ENCODE measurements at regions not wholly inside any gene's neighbourhood (a gene's known extent, or its start where the extent isn't known, plus 50 kb on each side); places are given as distances from the start of the nearest gene placed in this dataset.
"Not testable (repeated sequence)": the region's sequence is repeated elsewhere in the genome, so short reads cannot be mapped to it uniquely, and the experiment has no call there.

- H3K36me3 Mint-ChIP-seq (ENCODE audit: insufficient read depth) = no peaks in the 10 kb centered on the region
- no peak overlapping the region for H3K4me3 Mint-ChIP-seq
- no peak overlapping the region for H3K27ac Mint-ChIP-seq
- no peak for DNase-seq
- ATAC-seq (replicated peaks) = no peak
- H3K27me3 Mint-ChIP-seq = no peaks in the 10 kb centered on the region
- H3K9me3 Mint-ChIP-seq = no peaks in the 10 kb centered on the region
- H3K4me1 Mint-ChIP-seq (ENCODE audit: low read depth in 2 of 2) = peaks cover 1 to 3% of the 10 kb centered on the region in 2 donors
These were observed 75.4 kb downstream of the BTG1 start for GRCh38 chr12:92070054-92070863.

GRCh38 chr12:92068459-92068858, 77.2 kb downstream of the BTG1 start:
- no peaks in the 10 kb centered on the region for H3K9me3 Mint-ChIP-seq
- no peaks in the 10 kb centered on the region for H3K36me3 Mint-ChIP-seq (ENCODE audit: insufficient read depth)
- no peaks in the 10 kb centered on the region for H3K27me3 Mint-ChIP-seq
- H3K4me3 Mint-ChIP-seq = no peak overlapping the region
- DNase-seq (no peak), ATAC-seq (replicated peaks) (no peak)
- no peak overlapping the region for H3K27ac Mint-ChIP-seq
- peaks cover 9 to 10% of the 10 kb centered on the region in 2 donors for H3K4me1 Mint-ChIP-seq (ENCODE audit: low read depth in 2 of 2)

- Mint-ChIP-seq H3K27ac (peak overlapping the region in 1 of 2 donors; percentile 33), H3K4me1 (ENCODE audit: low read depth in 2 of 2) (peaks cover 10 to 11% of the 10 kb centered on the region in 2 donors), H3K27me3 (no peaks in the 10 kb centered on the region), H3K4me3 (no peak overlapping the region), H3K9me3 (no peaks in the 10 kb centered on the region), H3K36me3 (ENCODE audit: insufficient read depth) (no peaks in the 10 kb centered on the region)
- DNase-seq = no peak
- ATAC-seq (replicated peaks) = peak; percentile 8
These were observed 80.0 kb downstream of the BTG1 start for GRCh38 chr12:92065639-92066038.

GRCh38 chr12:92065018-92065499, 80.6 kb downstream of the BTG1 start:
- DNase-seq (peak; percentile 23 to 53 (median 53)), ATAC-seq (replicated peaks) (peak; percentile 89)
- peak overlapping the region; percentile 35 to 44 for H3K4me3 Mint-ChIP-seq
- no peaks in the 10 kb centered on the region for H3K9me3 Mint-ChIP-seq
- H3K27me3 Mint-ChIP-seq = no peaks in the 10 kb centered on the region
- peaks cover 10 to 11% of the 10 kb centered on the region in 2 donors for H3K4me1 Mint-ChIP-seq (ENCODE audit: low read depth in 2 of 2)
- peak overlapping the region; percentile 63 to 73 for H3K27ac Mint-ChIP-seq
- no peaks in the 10 kb centered on the region for H3K36me3 Mint-ChIP-seq (ENCODE audit: insufficient read depth)

GRCh38 chr12:92064422-92064821, 81.2 kb downstream of the BTG1 start:
- H3K27me3 Mint-ChIP-seq = no peaks in the 10 kb centered on the region
- peak overlapping the region; percentile 63 to 73 for H3K27ac Mint-ChIP-seq
- peak overlapping the region in 1 of 2 donors; percentile 18 for H3K4me3 Mint-ChIP-seq
- H3K4me1 Mint-ChIP-seq (ENCODE audit: low read depth in 2 of 2) = peaks cover 10 to 13% of the 10 kb centered on the region in 2 donors
- no peaks in the 10 kb centered on the region for H3K9me3 Mint-ChIP-seq
- no peaks in the 10 kb centered on the region for H3K36me3 Mint-ChIP-seq (ENCODE audit: insufficient read depth)
- ATAC-seq (replicated peaks) = no peak
- DNase-seq = no peak

- DNase-seq (no peak), ATAC-seq (replicated peaks) (no peak)
- Mint-ChIP-seq H3K27ac (no peak overlapping the region), H3K27me3 (no peaks in the 10 kb centered on the region), H3K4me3 (no peak overlapping the region), H3K9me3 (no peaks in the 10 kb centered on the region), H3K4me1 (ENCODE audit: low read depth in 2 of 2) (peaks cover 13 to 16% of the 10 kb centered on the region in 2 donors), H3K36me3 (ENCODE audit: insufficient read depth) (peaks cover 1% of the 10 kb centered on the region)
These were observed 82.0 kb downstream of the BTG1 start for GRCh38 chr12:92063641-92064040.

GRCh38 chr12:92062539-92063493, 82.8 kb downstream of the BTG1 start:
- H3K27ac Mint-ChIP-seq = peak overlapping the region in 1 of 2 donors; percentile 27
- peaks cover 4% of the 10 kb centered on the region for H3K36me3 Mint-ChIP-seq (ENCODE audit: insufficient read depth)
- no peaks in the 10 kb centered on the region for H3K9me3 Mint-ChIP-seq
- no peak for DNase-seq
- H3K4me1 Mint-ChIP-seq (ENCODE audit: low read depth in 2 of 2) = peaks cover 16 to 19% of the 10 kb centered on the region in 2 donors
- no peak overlapping the region for H3K4me3 Mint-ChIP-seq
- H3K27me3 Mint-ChIP-seq = no peaks in the 10 kb centered on the region
- no peak for ATAC-seq (replicated peaks)

- H3K27ac Mint-ChIP-seq = no peak overlapping the region
- H3K9me3 Mint-ChIP-seq = no peaks in the 10 kb centered on the region
- no peaks in the 10 kb centered on the region for H3K27me3 Mint-ChIP-seq
- peaks cover 4% of the 10 kb centered on the region for H3K36me3 Mint-ChIP-seq (ENCODE audit: insufficient read depth)
- H3K4me3 Mint-ChIP-seq = no peak overlapping the region
- ATAC-seq (replicated peaks) = no peak
- H3K4me1 Mint-ChIP-seq (ENCODE audit: low read depth in 2 of 2) = peaks cover 19% of the 10 kb centered on the region in 2 donors
- no peak for DNase-seq
These were observed 84.6 kb downstream of the BTG1 start for GRCh38 chr12:92061061-92061460.

GRCh38 chr12:92059960-92060359, 85.7 kb downstream of the BTG1 start:
- H3K4me3 Mint-ChIP-seq = no peak overlapping the region
- H3K27ac Mint-ChIP-seq = no peak overlapping the region
- no peaks in the 10 kb centered on the region for H3K9me3 Mint-ChIP-seq
- H3K27me3 Mint-ChIP-seq = no peaks in the 10 kb centered on the region
- ATAC-seq (replicated peaks) = no peak
- peaks cover 4% of the 10 kb centered on the region for H3K36me3 Mint-ChIP-seq (ENCODE audit: insufficient read depth)
- no peak for DNase-seq
- peaks cover 20 to 25% of the 10 kb centered on the region in 2 donors for H3K4me1 Mint-ChIP-seq (ENCODE audit: low read depth in 2 of 2)

- Mint-ChIP-seq H3K4me3 (no peak overlapping the region), H3K27me3 (no peaks in the 10 kb centered on the region), H3K4me1 (ENCODE audit: low read depth in 2 of 2) (peaks cover 14 to 19% of the 10 kb centered on the region in 2 donors), H3K9me3 (no peaks in the 10 kb centered on the region), H3K27ac (peak overlapping the region; percentile 19 to 76), H3K36me3 (ENCODE audit: insufficient read depth) (peaks cover 4% of the 10 kb centered on the region)
- ATAC-seq (replicated peaks) (no peak), DNase-seq (no peak)
These were observed 87.0 kb downstream of the BTG1 start for GRCh38 chr12:92058664-92059063.

- ATAC-seq (replicated peaks); H3K27me3 Mint-ChIP-seq; DNase-seq; H3K27ac Mint-ChIP-seq; H3K4me3 Mint-ChIP-seq; H3K36me3 Mint-ChIP-seq (ENCODE audit: insufficient read depth); H3K9me3 Mint-ChIP-seq: not testable (repeated sequence)
- H3K4me1 Mint-ChIP-seq (ENCODE audit: low read depth in 2 of 2) = peaks cover 12 to 22% of the 10 kb centered on the region in 2 donors
These were observed 88.9 kb downstream of the BTG1 start for GRCh38 chr12:92056756-92057155.

GRCh38 chr12:92056290-92056689, 89.4 kb downstream of the BTG1 start:
- Mint-ChIP-seq H3K4me3 (peak overlapping the region; percentile 42 to 56), H3K9me3 (peaks cover 0 to 2% of the 10 kb centered on the region in 2 donors), H3K4me1 (ENCODE audit: low read depth in 2 of 2) (peaks cover 12 to 24% of the 10 kb centered on the region in 2 donors), H3K27ac (peak overlapping the region; percentile 78 to 87), H3K36me3 (ENCODE audit: insufficient read depth) (peaks cover 4% of the 10 kb centered on the region), H3K27me3 (no peaks in the 10 kb centered on the region)
- no peak for ATAC-seq (replicated peaks)
- no peak for DNase-seq

GRCh38 chr12:92055877-92056276, 89.8 kb downstream of the BTG1 start:
- H3K4me3 Mint-ChIP-seq = peak overlapping the region; percentile 42 to 56
- H3K36me3 Mint-ChIP-seq (ENCODE audit: insufficient read depth) = peaks cover 4% of the 10 kb centered on the region
- H3K9me3 Mint-ChIP-seq = peaks cover 0 to 2% of the 10 kb centered on the region in 2 donors
- H3K4me1 Mint-ChIP-seq (ENCODE audit: low read depth in 2 of 2) = peaks cover 12 to 24% of the 10 kb centered on the region in 2 donors
- H3K27ac Mint-ChIP-seq = peak overlapping the region; percentile 78 to 87
- peak; percentile 16 to 25 (median 18) for DNase-seq
- no peaks in the 10 kb centered on the region for H3K27me3 Mint-ChIP-seq
- peak; percentile 99 for ATAC-seq (replicated peaks)
